HUES64 (cell line): ENCODE measurements at regions not wholly inside any gene's neighbourhood (a gene's known extent, or its start where the extent isn't known, plus 50 kb on each side); places are given as distances from the start of the nearest gene placed in this dataset.

Source experiments
- H3K27ac ChIP-seq: 2 replicates; pipeline ENCODE4 v1.7.0; 2013; ENCODE audit warnings: low read depth, low read length, inconsistent platforms
- H3K27me3 ChIP-seq: 2 replicates; pipeline ENCODE4 v1.6.1; 2013; ENCODE audit warnings: mild to moderate bottlenecking, low read length; ENCODE audit not compliant: insufficient read depth
- H3K36me3 ChIP-seq: 2 replicates; pipeline ENCODE4 v1.6.1; 2013; ENCODE audit warnings: mild to moderate bottlenecking, low read length; ENCODE audit not compliant: insufficient read depth
- H3K4me1 ChIP-seq: 2 replicates; pipeline ENCODE4 v1.6.1; 2013; ENCODE audit warnings: mild to moderate bottlenecking, low read length, moderate library complexity; ENCODE audit not compliant: insufficient read depth
- H3K4me3 ChIP-seq: 2 replicates; pipeline ENCODE4 v1.5.1; 2013; ENCODE audit warnings: mild to moderate bottlenecking, low read length, moderate library complexity
- H3K9ac ChIP-seq: 2 replicates; pipeline ENCODE4 v1.6.1; 2013; ENCODE audit warnings: mild to moderate bottlenecking, low read depth, low read length
- H3K9me3 ChIP-seq: 2 replicates; pipeline ENCODE4 v1.6.1; 2013; ENCODE audit warnings: low read depth, low read length; ENCODE audit not compliant: insufficient read depth
- WGBS: fragments of 150-250, 120-280 bp; methylation state at CpG from one replicate; pipeline ENCODE4 v1.1.7; 2013; ENCODE audit warnings: missing lambda C conversion rate; 5-methylcytosine and 5-hydroxymethylcytosine counted together

DNA sequence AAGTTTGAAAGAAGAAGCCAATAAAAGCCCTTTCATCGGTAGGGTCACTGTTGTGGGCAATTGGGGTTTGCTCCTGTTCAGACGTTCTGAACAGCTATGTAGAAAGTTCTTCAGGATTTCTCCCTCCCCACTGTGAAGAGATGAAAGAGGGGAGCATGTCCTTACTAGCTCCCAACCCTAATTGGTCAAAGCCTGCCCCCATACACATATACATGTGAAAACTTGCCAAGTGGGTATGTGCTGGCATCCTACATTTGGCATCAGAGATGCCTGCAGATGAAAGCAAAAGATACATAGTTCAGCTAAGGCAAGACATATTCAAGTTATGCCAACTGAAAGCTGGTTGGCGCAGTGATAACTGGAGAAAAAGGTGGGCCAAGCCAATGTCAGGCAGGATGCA, 363.1 kb upstream of the DACH1 start:
- no peak overlapping the region for H3K4me3 ChIP-seq
- no peaks in the 10 kb centered on the region for H3K9me3 ChIP-seq
- 92% methylated on average over 3 of the region's 3 CpGs for WGBS
- H3K27me3 ChIP-seq: no peaks in the 10 kb centered on the region
- H3K9ac ChIP-seq: no peak overlapping the region
- H3K4me1 ChIP-seq: no peaks in the 10 kb centered on the region
- H3K27ac ChIP-seq: no peak overlapping the region
- H3K36me3 ChIP-seq: no peaks in the 10 kb centered on the region

- Histone ChIP-seq H3K9ac (no peak overlapping the region), H3K4me3 (no peak overlapping the region), H3K36me3 (no peaks in the 10 kb centered on the region), H3K27ac (no peak overlapping the region), H3K27me3 (no peaks in the 10 kb centered on the region), H3K4me1 (no peaks in the 10 kb centered on the region), H3K9me3 (no peaks in the 10 kb centered on the region)
Observed at GRCh38 chr13:72229067-72229466, 362.1 kb upstream of the DACH1 start.

- Histone ChIP-seq H3K27ac (no peak overlapping the region), H3K9me3 (no peaks in the 10 kb centered on the region), H3K4me1 (no peaks in the 10 kb centered on the region), H3K36me3 (no peaks in the 10 kb centered on the region), H3K9ac (no peak overlapping the region), H3K27me3 (no peaks in the 10 kb centered on the region), H3K4me3 (no peak overlapping the region)
- WGBS: 53% methylated on average over 9 of the region's 9 CpGs
Observed at GRCh38 chr13:72221276-72221962, 354.4 kb upstream of the DACH1 start.

GRCh38 chr13:72218966-72219365, 352.0 kb upstream of the DACH1 start:
- 84% methylated on average over 2 of the region's 2 CpGs for WGBS
- Histone ChIP-seq H3K4me1 (no peaks in the 10 kb centered on the region), H3K27me3 (no peaks in the 10 kb centered on the region), H3K9me3 (no peaks in the 10 kb centered on the region), H3K27ac (no peak overlapping the region), H3K9ac (no peak overlapping the region), H3K4me3 (no peak overlapping the region), H3K36me3 (no peaks in the 10 kb centered on the region)

GRCh38 chr13:72217142-72217541, 350.1 kb upstream of the DACH1 start:
- Histone ChIP-seq H3K4me3 (no peak overlapping the region), H3K9ac (no peak overlapping the region), H3K9me3 (no peaks in the 10 kb centered on the region), H3K36me3 (no peaks in the 10 kb centered on the region), H3K27me3 (no peaks in the 10 kb centered on the region), H3K4me1 (no peaks in the 10 kb centered on the region), H3K27ac (no peak overlapping the region)
- 96% methylated on average over 1 of the region's 2 CpGs for WGBS

DNA sequence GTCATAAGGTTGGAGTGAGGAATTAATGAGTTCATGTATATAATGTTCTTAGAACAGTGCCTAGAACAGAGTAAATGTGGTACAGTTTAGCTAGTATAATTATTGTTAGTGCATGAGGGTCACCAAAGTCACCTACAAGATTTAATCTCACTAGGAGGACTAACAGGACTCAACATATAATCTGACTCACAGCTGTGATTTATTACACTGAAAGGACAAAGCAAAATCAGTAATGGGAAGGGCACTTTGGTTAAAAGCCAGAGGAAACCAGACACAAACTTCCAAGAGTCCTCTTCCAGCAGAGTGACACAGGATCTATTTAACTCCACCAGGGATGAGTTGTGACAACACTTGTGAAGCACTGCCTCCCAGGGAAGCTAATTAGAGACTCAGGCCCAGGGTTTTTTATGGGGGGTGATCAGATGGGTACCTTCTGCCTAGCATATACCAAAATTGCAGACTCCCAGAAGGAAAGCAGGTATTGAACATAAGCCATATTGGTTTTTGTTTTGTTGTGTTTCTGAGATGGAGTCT, 341.2 kb upstream of the DACH1 start:
- no peaks in the 10 kb centered on the region for H3K36me3 ChIP-seq
- H3K9ac ChIP-seq: no peak overlapping the region
- H3K4me1 ChIP-seq: no peaks in the 10 kb centered on the region
- H3K27me3 ChIP-seq: no peaks in the 10 kb centered on the region
- H3K27ac ChIP-seq: no peak overlapping the region
- H3K4me3 ChIP-seq: no peak overlapping the region
- no peaks in the 10 kb centered on the region for H3K9me3 ChIP-seq

DNA sequence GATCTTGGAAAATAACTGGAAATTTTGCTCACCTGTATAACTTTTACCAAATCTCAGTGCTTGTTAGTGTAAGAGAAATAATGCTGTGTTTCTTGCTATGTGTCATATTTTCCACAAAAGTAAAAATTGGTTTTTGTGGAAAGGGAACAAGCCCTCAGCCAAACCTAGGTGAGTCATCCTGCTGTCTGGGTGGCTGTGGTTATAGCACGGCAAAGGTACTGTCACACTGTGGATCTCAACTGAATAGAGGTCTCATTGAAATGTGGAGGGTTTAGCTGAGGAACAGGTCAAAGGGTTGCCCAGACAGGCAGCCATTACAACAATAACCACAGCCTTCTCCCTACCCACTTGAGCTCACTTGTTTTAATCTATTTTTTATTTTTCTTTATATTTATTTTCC, 338.8 kb upstream of the DACH1 start:
- 92% methylated on average over 1 of the region's 1 CpG for WGBS
- no peaks in the 10 kb centered on the region for H3K9me3 ChIP-seq
- no peaks in the 10 kb centered on the region for H3K27me3 ChIP-seq
- no peaks in the 10 kb centered on the region for H3K36me3 ChIP-seq
- no peak overlapping the region for H3K4me3 ChIP-seq
- no peaks in the 10 kb centered on the region for H3K4me1 ChIP-seq
- H3K27ac ChIP-seq: no peak overlapping the region
- H3K9ac ChIP-seq: no peak overlapping the region

DNA sequence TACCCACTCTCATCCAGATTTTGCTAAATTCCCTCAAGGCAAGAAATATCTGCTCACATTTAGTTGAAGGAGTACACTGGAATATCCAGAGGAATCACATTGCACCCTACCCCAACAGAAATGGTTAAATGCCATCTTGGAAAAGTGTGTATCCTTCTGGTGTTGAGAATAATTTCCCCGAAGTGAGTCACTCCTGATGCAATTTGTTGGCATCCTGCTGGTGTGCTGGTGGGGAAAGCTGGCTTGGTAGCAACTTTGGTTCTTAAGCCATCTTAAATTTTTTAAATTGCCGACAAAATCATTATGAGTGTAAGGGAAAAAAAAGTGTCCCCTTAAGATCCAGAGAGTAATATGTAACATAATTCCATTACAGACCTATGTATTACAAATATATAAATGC, 337.3 kb upstream of the DACH1 start:
- H3K27ac ChIP-seq: no peak overlapping the region
- WGBS: 98% methylated on average over 2 of the region's 2 CpGs
- no peaks in the 10 kb centered on the region for H3K36me3 ChIP-seq
- H3K4me1 ChIP-seq: 0 out of 2 replicates have a peak, but pooled peaks cover 3% of the 10 kb centered on the region
- H3K9ac ChIP-seq: no peak overlapping the region
- H3K27me3 ChIP-seq: no peaks in the 10 kb centered on the region
- H3K9me3 ChIP-seq: no peaks in the 10 kb centered on the region
- no peak overlapping the region for H3K4me3 ChIP-seq

DNA sequence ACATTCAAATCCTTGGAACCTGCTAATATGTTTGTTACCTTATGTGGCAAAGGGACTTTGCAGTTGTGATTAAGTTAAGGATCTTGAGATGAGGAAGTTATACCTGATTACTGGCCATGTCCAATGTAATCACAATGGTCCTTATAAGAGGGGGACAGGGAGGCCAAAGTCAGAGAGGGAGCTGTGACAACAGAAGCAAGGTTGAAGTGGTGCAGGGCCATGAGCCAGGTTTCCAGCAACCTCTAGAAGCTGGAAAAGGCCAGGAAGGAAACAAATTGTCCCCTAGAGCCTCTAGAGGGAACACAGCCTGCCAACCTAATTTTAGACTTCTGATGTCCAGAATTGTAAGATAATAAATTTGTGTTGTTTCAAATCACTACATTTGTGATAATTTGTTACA, 334.7 kb upstream of the DACH1 start:
- H3K36me3 ChIP-seq: no peaks in the 10 kb centered on the region
- H3K27me3 ChIP-seq: no peaks in the 10 kb centered on the region
- no peaks in the 10 kb centered on the region for H3K9me3 ChIP-seq
- H3K27ac ChIP-seq: no peak overlapping the region
- H3K4me3 ChIP-seq: no peak overlapping the region
- H3K9ac ChIP-seq: no peak overlapping the region
- 0 out of 2 replicates have a peak, but pooled peaks cover 7% of the 10 kb centered on the region for H3K4me1 ChIP-seq

DNA sequence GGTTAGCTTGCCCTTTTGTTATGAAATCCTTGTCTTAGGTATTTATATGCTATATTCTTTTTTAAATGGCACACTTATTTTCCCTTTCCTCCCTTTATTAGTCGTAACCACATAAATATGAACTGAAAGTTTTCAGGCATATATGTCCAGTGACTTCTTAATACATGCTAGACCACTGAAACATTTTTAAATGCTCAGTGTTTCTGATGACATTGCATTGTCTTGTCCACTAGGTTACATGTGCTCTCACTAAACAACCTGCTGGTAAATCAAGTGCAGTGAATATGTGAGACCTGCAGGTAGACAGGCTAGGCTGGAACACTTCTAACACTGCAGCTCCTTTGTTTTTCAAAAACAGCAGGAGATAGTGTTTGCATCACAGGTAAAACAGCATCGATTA, 332.6 kb upstream of the DACH1 start:
- no peak overlapping the region for H3K27ac ChIP-seq
- H3K4me3 ChIP-seq: no peak overlapping the region
- H3K9me3 ChIP-seq: no peaks in the 10 kb centered on the region
- WGBS: 50% methylated on average over 2 of the region's 2 CpGs
- H3K27me3 ChIP-seq: no peaks in the 10 kb centered on the region
- peaks cover 11% of the 10 kb centered on the region; the same call in 1 of the 2 replicates for H3K4me1 ChIP-seq
- no peaks in the 10 kb centered on the region for H3K36me3 ChIP-seq
- no peak overlapping the region for H3K9ac ChIP-seq

DNA sequence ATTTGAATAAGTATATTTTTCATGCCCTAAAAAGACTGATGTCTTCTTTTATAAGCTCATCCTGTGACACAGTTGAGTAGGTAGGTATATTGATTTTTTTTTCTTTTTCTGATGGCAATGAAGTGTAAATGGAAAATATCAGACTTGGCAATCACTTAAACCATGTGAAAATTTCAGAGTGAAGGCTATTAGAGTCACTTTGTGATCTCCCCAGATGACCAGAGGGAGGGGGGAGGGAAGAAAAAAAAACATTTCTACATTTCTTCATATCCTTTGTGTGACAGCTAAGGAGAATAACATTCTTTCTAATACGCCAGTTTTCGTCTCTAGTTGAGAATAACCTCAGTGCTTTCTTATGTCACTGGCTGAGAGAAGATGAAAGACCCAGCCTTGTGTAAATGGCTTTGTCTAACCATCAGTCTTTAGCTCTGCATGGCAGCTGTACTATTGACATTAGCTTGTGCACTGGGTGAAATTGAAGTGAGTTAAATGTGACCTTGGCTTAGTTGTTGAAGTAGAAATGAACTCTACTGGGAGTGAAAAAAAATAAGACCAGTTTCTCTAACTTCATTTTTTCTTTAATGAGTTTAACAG, 332.1 kb upstream of the DACH1 start:
- 78% methylated on average over 2 of the region's 2 CpGs for WGBS
- no peaks in the 10 kb centered on the region for H3K27me3 ChIP-seq
- H3K9me3 ChIP-seq: no peaks in the 10 kb centered on the region

More for the DNA sequence above, 332.1 kb upstream of the DACH1 start:
- H3K9ac ChIP-seq: no peak overlapping the region
- H3K4me3 ChIP-seq: no peak overlapping the region
- no peaks in the 10 kb centered on the region for H3K36me3 ChIP-seq
- H3K27ac ChIP-seq: no peak overlapping the region
- peaks cover 12% of the 10 kb centered on the region; the same call in 1 of the 2 replicates for H3K4me1 ChIP-seq
